HepG2 (cell line): ENCODE measurements at regions not wholly inside any gene's neighbourhood (a gene's known extent, or its start where the extent isn't known, plus 50 kb on each side); places are given as distances from the start of the nearest gene placed in this dataset.
A peak's percentile ranks its signal among the peaks of the same experiment; 100 is the strongest.

ENCODE experiments used
- ATAC-seq: fragments of 200-7000 bp; cut with Tn5 transposase; 3 replicates; pipeline ENCODE4 v1.9.1; 2020; ENCODE audit warnings: mild to moderate bottlenecking, moderate library complexity
- BruUV-seq: library from RNA; stranded (reverse); fragments of 400-500 nt; replicated peaks from 2 replicates; lab custom pipeline; 2021; lab: Mats Ljungman, UMichigan
- CTCF ChIA-PET: fragments of 300-600 bp; formaldehyde crosslinking; extraction: SDS; loops from one replicate; lab custom pipeline; 2021; ENCODE audit warnings: low total read pairs, inconsistent platforms, low intra/inter-chr PET ratio; lab: Yijun Ruan, JAX
- POLR2A ChIA-PET: fragments of 350-600 bp; sonication (Branson Sonifier 250); formaldehyde crosslinking; loops from one replicate; lab custom pipeline; 2020; ENCODE audit warnings: antibody characterized with exemption, inconsistent platforms; lab: Yijun Ruan, JAX
- DNase-seq: peaks from one replicate; pipeline ENCODE4 v3.0.0-alpha.2; 2015; ENCODE audit warnings: low spot score
- FAIRE-seq: peaks from 3 replicates; lab custom pipeline; 2011; peaks lifted over from hg19 to GRCh38; lab: Jason Lieb, UNC
- H2AFZ ChIP-seq: one replicate; pipeline ENCODE4 v1.6.1; 2011; ENCODE audit warnings: low read length, inconsistent platforms
- H3K27ac ChIP-seq: fragments of 300-600 bp; 3 replicates; pipeline ENCODE4 v1.8.0; 2011; ENCODE audit warnings: mixed run types, mild to moderate bottlenecking, mixed read lengths, low read length, inconsistent platforms; ENCODE audit not compliant: insufficient read depth; ENCODE audit errors: extremely low read length
- H3K27me3 ChIP-seq, 2 experiments: fragments of 200-600 bp in 1 of 2; 2 replicates in 1 of 2; 3 replicates in 1 of 2; pipeline versions ENCODE4 v1.6.0 to v1.8.0; 2011; ENCODE audit warnings: low read length in 2 of 2, mild to moderate bottlenecking in 2 of 2, moderate library complexity in 2 of 2, inconsistent platforms in 1 of 2; ENCODE audit not compliant: insufficient read depth in 2 of 2, control insufficient read depth in 1 of 2
- H3K36me3 ChIP-seq, 2 experiments: fragments of 200-600 bp in 1 of 2; replicated peaks in 1 of 2; 2 replicates in 1 of 2; 3 replicates in 1 of 2; pipeline versions ENCODE4 v1.5.1 to v1.8.0; 2011; ENCODE audit warnings: low read length in 2 of 2, inconsistent platforms in 1 of 2; ENCODE audit not compliant: insufficient read depth in 2 of 2, control insufficient read depth in 1 of 2
- H3K4me1 ChIP-seq: 2 replicates; pipeline ENCODE4 v1.5.1; 2012; ENCODE audit warnings: low read length, inconsistent platforms; ENCODE audit not compliant: insufficient read depth
- H3K4me2 ChIP-seq: 2 replicates; pipeline ENCODE4 v1.6.0; 2011; ENCODE audit warnings: low read depth, low read length, inconsistent platforms
- H3K4me3 ChIP-seq, 3 experiments: fragments of 200-600 bp in 1 of 3; sonication (generic), shearing (Covaris generic) in 1 of 3; replicated peaks in 1 of 3; 2 replicates each; pipeline ENCODE4 v1.5.1; 2011 to 2016; ENCODE audit warnings: low read length in 3 of 3, inconsistent platforms in 2 of 3, low read depth in 2 of 3, mild to moderate bottlenecking in 2 of 3, control low read depth in 1 of 3, mixed read lengths in 1 of 3; ENCODE audit not compliant: insufficient read depth in 1 of 3
- H3K79me2 ChIP-seq: one replicate; pipeline ENCODE4 v1.6.1; 2011; ENCODE audit warnings: low read length, inconsistent platforms; ENCODE audit not compliant: insufficient read depth
- H3K9ac ChIP-seq: 2 replicates; pipeline ENCODE4 v1.6.0; 2011; ENCODE audit warnings: mild to moderate bottlenecking, low read depth, low read length, inconsistent platforms; ENCODE audit not compliant: insufficient read depth
- H3K9me3 ChIP-seq: 2 replicates; pipeline ENCODE4 v1.5.1; 2012; ENCODE audit warnings: mild to moderate bottlenecking, low read length
- H4K20me1 ChIP-seq: 2 replicates; pipeline ENCODE4 v1.6.0; 2011; ENCODE audit warnings: inconsistent platforms, mild to moderate bottlenecking, low read length, moderate library complexity; ENCODE audit not compliant: insufficient read depth
- EZH2 ChIP-seq: conservative IDR thresholded peaks from 2 replicates; pipeline ENCODE4 v1.6.1; 2012; ENCODE audit warnings: mild to moderate bottlenecking, low read depth, low read length, moderate library complexity
- HHEX ChIP-seq: IDR thresholded peaks from 2 replicates; pipeline ENCODE4 v1.6.1; 2016; ENCODE audit warnings: control low read depth
- KDM6A ChIP-seq: IDR thresholded peaks from 2 replicates; pipeline ENCODE4 v1.6.1; 2016; ENCODE audit warnings: low read depth
- MIXL1 ChIP-seq: IDR thresholded peaks from 2 replicates; pipeline ENCODE4 v1.6.1; 2016
- NR2C2 ChIP-seq: sonication (generic); formaldehyde crosslinking; IDR thresholded peaks from 2 replicates; pipeline ENCODE4 v1.4.0; 2020; ENCODE audit warnings: missing genetic modification reagents, mild to moderate bottlenecking, moderate library complexity, borderline replicate concordance
- PATZ1 ChIP-seq: sonication (generic); formaldehyde crosslinking; IDR thresholded peaks from 2 replicates; pipeline ENCODE4 v1.4.0; 2020; ENCODE audit warnings: missing genetic modification reagents
- PBX2 ChIP-seq: IDR thresholded peaks from 2 replicates; pipeline ENCODE4 v1.6.1; 2016; ENCODE audit warnings: control low read depth
- PCBP2 ChIP-seq: fragments of 200-400 bp; formaldehyde crosslinking; optimal IDR thresholded peaks from 2 replicates; pipeline ENCODE3; 2018; ENCODE audit warnings: low read length, low read depth; ENCODE audit not compliant: poor library complexity, severe bottlenecking
- PHF21A ChIP-seq: sonication (generic); formaldehyde crosslinking; IDR thresholded peaks from 2 replicates; pipeline ENCODE4 v1.5.0; 2020; ENCODE audit warnings: mild to moderate bottlenecking, missing genetic modification reagents
- POGZ ChIP-seq: sonication (generic); formaldehyde crosslinking; IDR thresholded peaks from 2 replicates; pipeline ENCODE4 v1.4.0; 2020; ENCODE audit warnings: mild to moderate bottlenecking, missing genetic modification reagents
- RFX1 ChIP-seq: fragments of 450-650 bp; IDR thresholded peaks from 2 replicates; pipeline ENCODE4 v1.6.1; 2017
- SATB2 ChIP-seq: sonication (generic); formaldehyde crosslinking; IDR thresholded peaks from 2 replicates; pipeline ENCODE4 v1.5.0; 2020; ENCODE audit warnings: missing genetic modification reagents
- SETDB1 ChIP-seq: sonication (generic); formaldehyde crosslinking; IDR thresholded peaks from 2 replicates; pipeline ENCODE4 v1.5.1; 2020; ENCODE audit warnings: missing genetic modification reagents, mild to moderate bottlenecking, borderline replicate concordance
- SP2 ChIP-seq: sonication (generic); formaldehyde crosslinking; IDR thresholded peaks from 2 replicates; pipeline ENCODE4 v1.5.1; 2020; ENCODE audit warnings: mild to moderate bottlenecking, missing genetic modification reagents
- SP4 ChIP-seq: sonication (generic); formaldehyde crosslinking; IDR thresholded peaks from 2 replicates; pipeline ENCODE4 v1.8.1; 2023; ENCODE audit warnings: mild to moderate bottlenecking, missing genetic modification reagents
- THAP7 ChIP-seq: sonication (generic); formaldehyde crosslinking; IDR thresholded peaks from 2 replicates; pipeline ENCODE4 v1.8.1; 2023; ENCODE audit warnings: mild to moderate bottlenecking, missing genetic modification reagents
- ZNF546 ChIP-seq: sonication (generic); formaldehyde crosslinking; conservative IDR thresholded peaks from 2 replicates; pipeline ENCODE4 v1.8.1; 2023; ENCODE audit warnings: mild to moderate bottlenecking, missing genetic modification reagents
- ZNF770 ChIP-seq: sonication (generic); formaldehyde crosslinking; IDR thresholded peaks from 2 replicates; pipeline ENCODE4 v1.5.0; 2020; ENCODE audit warnings: mild to moderate bottlenecking, missing genetic modification reagents
- ZNF773 ChIP-seq: sonication (generic); formaldehyde crosslinking; IDR thresholded peaks from 2 replicates; pipeline ENCODE4 v1.4.0; 2020; ENCODE audit warnings: missing genetic modification reagents, borderline replicate concordance
- ZSCAN25 ChIP-seq: sonication (generic); formaldehyde crosslinking; IDR thresholded peaks from 2 replicates; pipeline ENCODE4 v1.8.0; 2022; ENCODE audit warnings: mild to moderate bottlenecking, missing genetic modification reagents
- WGBS: methylation state at CpG from one replicate; pipeline ENCODE4 v1.1.6; 2017; ENCODE audit warnings: low lambda C conversion rate; 5-methylcytosine and 5-hydroxymethylcytosine counted together
- in situ Hi-C: cut with HindIII; loops from 2 replicates; pipeline ENCODE4 v1.10.0; 2017; ENCODE audit warnings: low pct_unique_long_range_greater_than_20kb; ENCODE audit not compliant: extremely low pct_ligation_motif_present
- intact Hi-C: fragments of 100-400 bp; cut with micrococcal nuclease; formaldehyde crosslinking; loops from one replicate; pipeline ENCODE4 v1.10.0; 2022; ENCODE audit not compliant: unreplicated experiment

GRCh38 chr4:123893011-123893981 is 496.7 kb downstream of the SPRY1 start:
- Histone ChIP-seq H3K4me3 (peak overlapping the region in 1 of 3 experiments; percentile 28; a peak in 2 of 6 replicates), H3K9ac (no peak overlapping the region), H3K27ac (peak overlapping the region; percentile 52), H4K20me1 (no peaks in the 10 kb centered on the region), H3K36me3 (no peaks in the 10 kb centered on the region), H2AFZ (no peak overlapping the region), H3K4me1 (peaks cover 40% of the 10 kb centered on the region), H3K79me2 (no peaks in the 10 kb centered on the region), H3K9me3 (no peaks in the 10 kb centered on the region), H3K4me2 (peak overlapping the region; percentile 71), H3K27me3 (no peaks in the 10 kb centered on the region)
- in situ Hi-C loops (no loop called here), intact Hi-C loops (no loop called here)
- ChIA-PET POLR2A (no interaction called here), CTCF (no interaction called here)
- WGBS: 10% methylated on average over 9 of the region's 9 CpGs
- peak; percentile 98 for ATAC-seq
- DNase-seq: peak; percentile 86
- no peak for FAIRE-seq
- BruUV-seq: no TSS peak
- TF ChIP-seq ZSCAN25 (CRISPR knock-in tag) (no peak), NR2C2 (CRISPR knock-in tag) (peak; percentile 21; the same call in 1 of the 2 replicates), ZNF773 (CRISPR knock-in tag) (no peak), SP2 (CRISPR knock-in tag) (no peak), THAP7 (CRISPR knock-in tag) (no peak), ZNF546 (CRISPR knock-in tag) (no peak), PHF21A (CRISPR knock-in tag) (peak; percentile 66; the same call in 1 of the 2 replicates), SATB2 (CRISPR knock-in tag) (no peak), PBX2 (CRISPR knock-in tag) (no peak), SP4 (no peak), EZH2 (no peak), KDM6A (no peak), POGZ (peak; percentile 66), PATZ1 (CRISPR knock-in tag) (0 out of 2 replicates have a peak, but pooled peaks have one; percentile 17), RFX1 (no peak), PCBP2 (no peak), ZNF770 (CRISPR knock-in tag) (no peak), HHEX (CRISPR knock-in tag) (no peak), MIXL1 (CRISPR knock-in tag) (peak; percentile 58), SETDB1 (no peak)
